GM18498 (cell line): ENCODE measurements at regions not wholly inside any gene's neighbourhood (a gene's known extent, or its start where the extent isn't known, plus 50 kb on each side); places are given as distances from the start of the nearest gene placed in this dataset.
"Not testable (repeated sequence)": the region's sequence is repeated elsewhere in the genome, so short reads cannot be mapped to it uniquely, and the experiment has no call there.

Experiments used
- ATAC-seq: cut with Tn5 transposase; IDR thresholded peaks from one replicate; pipeline ENCODE4 v1.9.1; 2021; ENCODE audit warnings: mild to moderate bottlenecking, moderate library complexity; ENCODE audit not compliant: unreplicated experiment

DNA sequence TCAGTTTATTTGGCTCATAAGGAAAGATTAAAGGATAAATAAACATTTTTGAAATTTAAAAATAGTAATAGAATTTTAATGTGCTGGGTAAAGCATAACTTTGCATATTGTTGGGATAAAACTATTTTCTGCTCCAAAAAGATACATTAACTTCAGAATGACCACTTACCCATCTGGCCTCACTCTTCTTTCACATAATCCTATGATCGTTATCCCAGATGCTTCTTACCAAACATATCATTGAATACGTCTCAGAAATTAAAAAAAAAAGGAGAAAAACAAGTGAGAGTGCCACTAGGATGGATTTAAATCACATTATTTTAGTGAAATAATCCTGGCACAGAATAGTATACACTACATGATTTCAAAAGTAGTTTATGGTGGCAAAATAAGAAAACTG lies 677.5 kb upstream of the ZWINT start:
- no peak for ATAC-seq

DNA sequence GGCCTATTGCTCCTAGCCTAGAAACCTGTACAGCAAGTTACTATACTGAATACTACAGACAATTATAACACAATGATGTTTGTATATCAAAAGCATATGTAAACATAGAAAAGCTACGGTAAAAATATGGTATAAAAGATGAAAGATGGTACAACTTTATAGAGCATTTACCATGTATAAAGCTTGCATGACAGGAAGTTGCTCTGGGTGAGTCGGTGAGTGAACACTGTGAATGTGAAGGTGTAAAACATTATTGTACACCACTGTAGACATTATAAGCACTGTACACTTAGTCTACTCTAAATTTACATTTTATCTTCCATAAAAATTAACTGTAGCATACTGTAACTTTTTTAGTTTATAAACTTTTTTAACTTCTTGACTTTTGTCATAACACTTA lies 674.3 kb upstream of the ZWINT start:
- no peak for ATAC-seq

DNA sequence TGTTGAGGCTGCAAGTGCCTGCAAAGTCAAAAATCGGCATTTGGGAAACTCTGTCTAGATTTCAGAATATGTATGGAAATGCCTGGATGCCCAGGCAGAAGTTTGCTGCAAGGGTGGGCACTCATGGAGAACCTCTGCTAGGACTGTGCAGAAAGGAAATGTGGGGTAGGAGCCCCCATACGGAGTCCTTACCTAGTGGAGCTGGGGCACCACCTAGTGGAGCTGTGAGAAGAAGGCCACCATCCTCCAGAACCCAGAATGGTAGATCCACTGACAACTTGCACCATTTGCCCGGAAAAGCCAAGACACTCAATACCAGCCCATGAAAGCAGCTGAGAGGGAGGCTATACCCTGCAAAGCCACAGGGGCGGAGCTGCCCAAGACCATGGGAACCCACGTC lies 671.2 kb upstream of the ZWINT start:
- not testable (repeated sequence) for ATAC-seq

DNA sequence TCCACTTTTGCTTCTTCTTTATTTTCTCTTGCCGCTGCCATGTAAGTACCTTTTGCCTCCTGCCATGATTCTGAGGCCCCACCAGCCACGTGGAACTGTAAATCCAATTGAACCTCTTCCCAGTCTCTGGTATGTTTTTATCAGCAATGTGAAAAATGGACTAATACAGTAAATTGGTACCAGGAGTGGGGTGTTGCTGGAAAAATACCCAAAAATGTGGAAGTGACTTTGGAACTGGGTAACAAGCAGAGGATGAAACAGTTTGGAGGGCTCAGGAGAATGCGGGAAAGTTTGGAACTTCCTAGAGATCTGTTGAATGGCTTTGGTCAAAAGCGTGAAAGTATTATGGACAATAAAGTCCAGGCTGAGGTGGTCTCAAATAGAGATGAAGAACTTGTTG lies 670.3 kb upstream of the ZWINT start:
- no peak for ATAC-seq

DNA sequence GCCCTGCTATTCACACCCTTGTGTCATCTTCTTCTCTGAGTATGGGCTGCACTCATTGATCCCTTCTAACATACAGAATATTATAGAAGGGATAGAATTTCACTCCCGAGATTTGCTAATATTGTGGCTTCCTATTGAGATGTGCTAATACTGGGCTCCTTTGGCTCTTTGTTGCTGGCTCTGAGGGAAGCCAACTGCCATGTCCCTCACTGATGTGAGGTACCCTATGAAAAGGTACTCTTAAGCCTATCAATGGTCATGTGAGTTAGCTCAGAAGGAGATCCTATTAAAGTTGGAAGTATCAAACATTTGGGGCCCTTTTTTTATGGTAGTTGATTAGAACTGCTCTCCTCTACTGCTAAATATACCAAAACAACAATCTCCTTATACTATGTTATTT lies 665.2 kb upstream of the ZWINT start:
- no peak for ATAC-seq

DNA sequence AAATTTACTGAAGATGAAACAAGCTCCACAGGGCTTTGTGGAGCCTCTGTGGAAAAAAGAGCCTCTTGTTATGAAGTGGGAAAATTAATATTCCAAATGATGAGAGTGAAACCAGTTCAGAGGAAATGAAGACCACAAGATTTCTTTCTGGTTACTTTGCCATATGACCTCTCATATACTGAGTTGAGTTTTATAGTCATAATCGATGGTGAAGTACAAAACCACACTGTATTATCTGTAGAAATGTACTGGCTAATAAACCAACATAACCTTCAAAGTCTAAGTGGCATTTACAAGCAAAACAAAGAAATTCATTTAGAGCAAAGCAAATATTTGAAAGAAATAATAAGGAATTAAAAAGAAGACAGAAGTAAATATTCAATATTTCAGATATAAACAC lies 662.6 kb upstream of the ZWINT start:
- no peak for ATAC-seq

DNA sequence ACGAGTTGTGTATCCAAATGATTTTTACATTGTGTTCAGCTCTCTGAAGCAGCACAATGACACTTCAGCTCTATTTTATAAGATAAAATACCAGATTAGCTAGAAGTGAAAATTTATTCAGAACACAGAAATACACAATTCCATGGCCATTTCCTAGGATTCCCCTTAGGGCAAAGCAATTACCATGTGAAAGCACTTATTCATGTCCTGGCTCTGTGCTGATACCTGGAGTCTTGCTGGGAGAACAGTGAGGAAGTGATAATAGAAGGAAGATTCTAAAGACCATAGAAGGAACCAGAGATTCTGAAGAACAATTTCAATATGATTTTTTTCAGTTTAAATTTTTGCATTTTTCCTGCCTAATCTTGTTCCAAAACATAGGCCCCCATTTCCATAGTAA lies 657.4 kb upstream of the ZWINT start:
- ATAC-seq, result no peak

DNA sequence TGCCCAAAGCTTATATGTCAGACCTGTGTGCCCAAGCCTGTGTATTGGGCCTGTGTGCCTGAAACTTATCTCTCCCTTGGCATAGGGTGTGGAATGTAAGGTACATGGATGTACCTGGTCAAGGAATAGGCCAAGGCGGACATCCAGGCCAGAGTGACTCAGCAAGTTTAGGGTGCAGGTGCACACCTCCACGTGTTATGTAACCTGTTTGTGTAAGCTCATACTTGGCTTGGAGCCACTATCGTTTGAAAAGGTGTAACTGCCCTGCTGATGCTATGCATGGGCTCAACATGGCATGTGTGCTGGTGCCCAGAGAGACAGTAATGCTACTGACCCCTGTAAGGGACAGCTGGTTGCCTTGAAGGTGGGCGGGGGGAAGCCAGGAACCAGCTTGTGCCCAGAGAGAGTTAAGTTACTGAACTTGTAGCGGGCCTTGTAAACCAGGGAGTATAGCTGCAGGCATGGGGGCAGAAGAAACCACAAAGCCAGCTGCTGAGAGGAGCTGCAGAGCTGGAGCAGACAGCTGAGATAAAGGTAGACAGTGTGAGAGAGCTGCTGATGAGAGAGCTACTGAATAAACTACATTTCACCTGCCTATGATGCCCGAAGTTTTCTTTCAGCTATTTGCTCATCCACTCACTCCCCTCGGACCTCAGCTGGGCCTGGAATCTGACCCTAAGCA lies 656.4 kb upstream of the ZWINT start:
- ATAC-seq, result no peak

DNA sequence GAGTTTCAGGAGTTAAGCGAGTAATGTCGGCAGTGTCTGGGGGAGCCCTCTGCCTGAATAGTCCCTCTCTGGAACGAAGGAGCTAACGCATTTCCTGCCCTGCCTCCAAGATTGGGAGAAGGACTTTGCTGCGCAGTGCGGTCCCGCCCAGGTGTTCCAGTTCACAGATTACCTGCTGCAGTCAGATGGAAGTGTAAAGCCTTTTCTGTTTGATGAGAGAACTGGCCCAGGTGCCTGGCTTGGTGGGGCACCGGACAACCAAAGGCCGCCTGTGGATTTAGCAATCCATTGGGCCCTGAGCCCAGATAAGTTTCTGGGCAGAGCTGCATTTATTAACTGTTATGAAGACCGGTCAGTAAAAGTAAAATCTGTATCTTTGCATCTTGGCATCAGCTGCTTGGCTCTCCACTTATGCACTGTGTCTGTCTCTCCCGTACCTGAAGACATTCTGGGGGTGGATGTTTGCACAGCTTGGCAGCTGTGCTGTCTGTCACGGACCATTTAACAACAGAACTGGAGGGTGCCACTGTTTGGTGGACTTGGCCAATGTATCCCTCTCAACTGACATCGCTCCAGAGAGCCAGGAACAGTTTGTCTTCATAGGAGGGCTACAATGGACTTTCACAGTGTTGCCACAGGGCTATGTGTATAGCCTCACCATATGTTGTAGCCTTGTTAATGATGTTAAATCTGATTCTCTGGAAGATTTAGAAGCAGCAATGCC lies 654.7 kb upstream of the ZWINT start:
- ATAC-seq, result no peak

DNA sequence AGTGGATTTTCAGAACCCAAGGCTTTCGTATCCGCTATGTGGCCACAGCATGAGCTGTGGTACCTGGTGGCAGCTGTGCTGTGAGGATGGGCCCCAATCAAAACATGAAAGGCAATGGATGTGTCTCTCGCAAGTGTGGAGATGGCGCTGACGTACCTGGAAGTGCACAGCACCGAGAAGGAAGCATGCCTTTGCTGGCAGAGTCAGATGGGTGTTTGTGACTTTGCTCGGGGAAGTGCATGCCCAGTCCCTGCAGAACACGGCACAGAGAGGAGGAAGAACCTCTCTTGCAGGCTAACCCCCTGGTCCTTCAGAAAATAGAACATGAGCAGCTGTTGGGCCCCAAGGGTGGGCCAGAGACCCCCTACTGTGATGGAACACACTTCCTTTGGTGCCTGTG lies 654.1 kb upstream of the ZWINT start:
- ATAC-seq, result no peak

DNA sequence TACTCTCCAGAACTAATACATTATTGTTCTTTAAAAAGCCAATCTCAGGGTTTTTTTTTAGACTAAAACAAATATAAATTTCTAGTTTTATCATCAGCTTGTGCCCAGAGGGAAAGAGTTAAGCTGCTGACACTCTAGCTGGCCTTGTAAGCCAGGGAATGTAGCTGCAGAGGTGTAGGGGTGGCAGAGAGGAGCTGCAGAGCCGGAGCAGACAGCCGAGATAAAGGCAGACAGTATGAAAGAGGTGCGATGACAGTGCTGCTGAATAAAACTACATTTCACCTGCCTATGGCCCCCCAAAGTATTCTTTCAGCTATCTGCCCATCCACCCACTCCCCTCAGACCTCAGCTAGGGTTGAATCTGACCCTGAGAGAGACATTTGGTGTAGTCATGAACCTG lies 653.7 kb upstream of the ZWINT start:
- ATAC-seq, result no peak

DNA sequence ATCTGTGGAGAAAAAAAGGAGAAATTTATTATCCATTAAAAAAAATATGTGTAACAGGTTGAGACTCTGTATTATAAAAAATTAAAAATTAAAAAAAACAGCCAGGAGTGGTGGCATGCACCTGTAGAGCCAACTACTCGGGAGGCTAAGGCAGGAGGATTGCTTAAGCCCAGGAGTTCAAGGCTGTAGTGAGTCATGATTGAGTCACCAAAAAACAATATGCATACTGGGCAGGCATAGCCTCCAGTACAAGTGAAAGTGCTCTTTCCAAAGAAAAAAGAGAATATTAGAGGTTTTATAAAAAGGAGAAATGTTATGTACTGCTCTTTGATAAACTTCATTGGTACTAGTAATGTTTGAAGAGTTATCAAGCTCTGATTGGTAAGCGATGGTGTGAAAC lies 647.1 kb upstream of the ZWINT start:
- no peak for ATAC-seq

DNA sequence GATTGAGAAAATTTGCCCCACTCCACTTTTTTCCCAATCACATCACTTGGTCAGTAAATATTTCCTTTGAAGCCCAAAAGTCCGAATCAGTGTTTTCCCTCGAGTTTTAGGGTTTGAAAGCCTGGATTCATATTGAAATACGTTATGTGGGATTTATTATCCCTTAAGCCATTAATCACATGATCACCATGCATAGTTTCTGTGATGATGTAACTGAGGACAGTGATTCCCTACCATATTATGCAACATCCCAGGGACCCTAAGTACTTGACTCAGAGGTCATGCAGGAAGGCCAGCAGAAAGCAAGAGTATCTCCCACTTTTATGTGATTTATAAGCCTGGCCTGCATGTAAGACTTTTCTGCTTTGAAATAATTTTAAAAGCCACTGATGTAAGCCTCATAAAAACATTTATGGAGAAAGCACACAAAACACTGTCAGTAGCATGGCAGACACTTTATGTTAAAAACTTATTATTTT lies 630.6 kb upstream of the ZWINT start:
- no peak for ATAC-seq

DNA sequence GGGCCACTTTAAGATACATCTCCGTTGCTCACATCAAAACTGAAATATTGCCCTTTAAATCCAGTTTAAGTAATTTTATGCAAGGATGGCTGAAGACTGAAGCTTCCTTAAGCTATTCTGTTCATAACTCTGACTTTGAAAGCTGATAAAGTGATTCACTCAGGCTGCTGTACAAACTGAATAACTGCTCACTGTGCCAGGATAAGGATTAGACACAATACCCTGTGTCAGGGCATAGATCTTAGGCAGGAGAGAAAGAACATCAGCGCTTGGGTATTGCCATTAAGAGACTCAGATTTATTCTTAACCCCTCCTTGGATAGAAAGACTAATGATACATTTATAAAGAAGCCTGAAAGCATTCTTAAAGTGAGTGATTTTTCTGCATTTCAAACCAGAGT lies 614.5 kb upstream of the ZWINT start:
- no peak for ATAC-seq

DNA sequence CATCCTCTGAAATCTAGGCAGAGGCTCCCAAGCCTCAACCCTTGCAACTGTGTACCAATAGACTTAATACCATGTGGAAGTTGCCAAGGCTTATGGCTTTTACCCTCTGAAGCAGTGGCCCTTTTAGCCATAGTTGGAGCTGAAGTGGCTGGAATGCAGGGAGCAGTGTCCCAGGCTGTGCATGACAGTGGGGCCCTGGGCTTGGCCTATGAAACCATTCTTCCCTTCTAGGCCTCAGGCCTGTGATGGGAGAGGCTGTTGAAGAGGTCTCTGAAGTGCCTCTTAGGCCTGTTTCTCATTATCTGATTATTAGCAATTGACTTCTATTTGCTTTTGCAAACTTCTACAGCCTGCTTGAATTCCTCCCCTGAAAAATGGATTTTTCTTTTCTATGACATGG lies 612.7 kb upstream of the ZWINT start:
- no peak for ATAC-seq

DNA sequence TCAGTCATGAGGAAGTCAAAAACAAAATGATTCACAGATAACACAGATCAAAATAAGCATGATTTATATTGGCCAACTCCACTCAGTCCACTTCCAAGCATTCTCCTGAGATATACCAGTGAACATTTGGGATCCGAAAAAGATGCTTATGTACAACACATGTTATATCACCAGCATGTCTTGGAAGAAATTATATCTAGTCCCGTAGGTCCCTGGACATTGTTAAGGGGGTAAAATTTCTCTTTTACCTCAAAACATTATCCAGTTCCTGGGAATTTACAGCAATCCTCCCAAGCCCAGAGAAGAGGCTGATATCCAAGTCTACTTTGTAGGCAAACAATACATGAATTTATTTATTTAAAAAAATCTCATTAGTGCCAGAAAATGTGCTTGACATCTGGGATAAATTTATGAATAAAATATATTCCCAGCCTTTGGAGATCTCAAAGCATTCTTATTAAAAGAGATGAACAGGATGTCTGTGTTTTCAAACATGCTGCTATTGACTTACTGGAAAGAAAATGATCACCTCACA lies 582.2 kb upstream of the ZWINT start:
- no peak for ATAC-seq

DNA sequence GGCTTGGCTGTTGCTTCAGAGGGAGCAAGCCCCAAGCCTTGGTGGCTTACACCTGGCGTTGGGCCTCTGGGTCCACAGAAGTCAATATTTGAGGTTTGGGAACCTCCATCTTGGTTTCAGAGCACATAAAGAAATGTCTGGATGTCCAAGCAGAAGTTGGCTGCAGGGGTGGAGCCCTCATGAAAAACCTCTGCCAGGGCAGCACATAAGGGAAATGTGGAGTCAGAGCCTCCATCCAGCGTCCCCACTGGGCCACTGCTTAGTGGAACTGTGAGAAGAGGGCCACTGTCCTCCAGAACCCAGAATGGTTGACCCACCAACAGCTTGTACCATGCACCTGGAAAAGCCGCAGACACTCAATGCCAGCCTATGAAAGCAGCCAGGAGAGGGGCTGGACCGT lies 573.5 kb upstream of the ZWINT start:
- ATAC-seq, result no peak

DNA sequence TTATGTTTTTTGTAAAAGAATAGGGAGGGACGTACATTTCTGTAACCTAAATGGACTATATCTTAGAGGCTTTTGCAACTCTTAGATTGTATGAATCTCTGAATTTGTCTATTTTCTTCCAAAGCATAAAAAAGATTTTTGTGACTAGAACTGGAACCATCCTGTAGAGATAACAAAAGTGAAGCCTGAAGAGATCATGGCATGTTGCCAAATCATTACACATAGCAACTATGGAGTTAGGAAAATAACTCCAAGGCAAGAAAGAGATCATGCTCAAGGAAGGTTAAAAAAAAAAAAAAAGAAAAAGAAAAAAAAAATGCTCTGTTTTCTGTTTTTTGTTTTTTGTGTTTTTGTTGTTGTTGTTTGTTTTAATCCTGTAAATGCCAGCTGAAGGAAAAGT lies 567.7 kb upstream of the ZWINT start:
- ATAC-seq, result no peak

DNA sequence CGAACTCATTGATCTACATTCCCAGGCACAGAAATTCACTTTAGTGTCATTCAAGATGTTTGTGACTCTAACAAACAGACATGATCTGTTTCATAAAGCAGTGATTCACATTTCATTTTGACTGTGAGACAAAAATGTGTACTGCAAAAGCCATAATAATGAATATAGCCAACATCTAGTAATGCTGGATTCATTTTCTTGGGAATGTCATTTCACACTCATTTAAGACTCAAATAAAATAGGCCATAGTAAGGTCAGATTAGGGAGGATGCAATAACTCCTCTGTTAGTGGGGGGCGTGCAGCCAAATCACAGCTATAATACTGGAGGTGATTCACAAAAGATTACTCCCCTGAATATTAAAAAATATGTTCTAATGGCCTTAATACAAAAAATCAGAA lies 566.6 kb upstream of the ZWINT start:
- ATAC-seq, result no peak

DNA sequence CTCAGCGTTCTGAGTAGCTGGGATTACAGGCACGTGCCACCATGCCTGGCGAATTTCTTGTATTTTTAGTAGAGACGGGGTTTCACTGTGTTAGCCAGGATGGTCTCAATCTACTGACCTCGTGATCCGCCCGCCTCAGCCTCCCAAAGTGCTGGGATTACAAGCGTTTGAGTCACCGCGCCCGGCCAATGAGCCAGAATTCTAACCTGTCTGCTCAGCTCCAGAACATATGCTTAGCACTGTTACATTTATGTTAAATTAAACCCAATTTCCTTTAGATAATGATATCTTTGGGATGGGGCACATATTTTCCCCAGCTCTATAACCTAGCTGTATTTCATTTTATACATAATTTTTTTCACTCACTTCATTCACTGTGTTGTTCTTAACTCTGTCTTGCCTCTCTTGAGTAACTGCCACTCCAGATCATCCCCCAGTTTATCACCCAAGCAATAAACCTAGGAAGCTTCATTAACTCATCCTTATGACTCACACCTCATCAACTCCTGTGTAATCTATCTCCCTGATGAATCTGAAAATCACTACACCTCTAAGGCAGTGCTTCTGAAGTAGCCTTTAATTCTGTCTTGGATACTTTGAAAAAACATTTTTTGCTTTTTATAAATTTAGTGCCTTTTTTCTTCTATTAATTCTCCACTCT lies 559.7 kb upstream of the ZWINT start:
- ATAC-seq, result no peak

DNA sequence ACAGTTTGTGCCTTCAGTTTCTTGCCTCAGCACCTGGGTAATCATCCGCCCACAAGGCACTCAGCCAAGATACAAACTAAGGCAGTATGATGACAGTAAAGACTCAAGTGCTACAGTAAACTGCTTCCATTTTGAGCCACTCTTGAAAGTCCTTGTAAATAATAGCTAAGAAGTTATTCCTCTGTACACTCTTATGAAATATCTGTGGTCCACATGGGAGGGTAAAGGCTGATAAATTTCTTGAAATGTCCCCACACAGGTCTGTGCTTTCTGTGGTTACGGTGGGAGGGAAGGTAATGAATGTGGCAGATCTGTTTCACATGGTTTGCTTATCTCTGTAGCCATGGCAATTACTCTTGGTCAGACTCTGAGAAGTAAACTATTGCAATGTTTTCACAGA lies 551.0 kb upstream of the ZWINT start:
- ATAC-seq, result no peak

DNA sequence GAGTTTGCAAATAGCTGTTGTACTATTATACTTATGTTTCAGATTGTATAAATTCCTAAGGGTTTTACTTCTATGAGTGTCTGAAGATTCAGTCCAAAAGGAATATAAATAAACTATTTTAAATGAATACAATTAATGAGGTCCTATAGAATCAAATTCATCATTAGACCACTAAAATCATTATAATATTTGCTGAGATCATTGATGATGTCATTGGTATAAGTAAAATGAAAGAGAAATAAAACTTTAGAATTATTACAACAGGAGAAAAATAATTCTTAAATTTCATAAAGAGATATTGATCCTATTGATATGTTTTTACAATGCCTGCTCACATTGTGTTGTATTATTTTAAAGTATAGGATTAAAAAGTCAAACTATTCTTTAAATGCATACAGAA lies 544.0 kb upstream of the ZWINT start:
- no peak for ATAC-seq
